Suppressor macrophage (primary cell): ENCODE measurements at regions not wholly inside any gene's neighbourhood (a gene's known extent, or its start where the extent isn't known, plus 50 kb on each side); places are given as distances from the start of the nearest gene placed in this dataset.

ENCODE experiments used
- DNase-seq, 4 experiments: peaks; one replicate each; pipeline ENCODE4 v3.0.0-alpha.2; 2020 to 2022

DNA sequence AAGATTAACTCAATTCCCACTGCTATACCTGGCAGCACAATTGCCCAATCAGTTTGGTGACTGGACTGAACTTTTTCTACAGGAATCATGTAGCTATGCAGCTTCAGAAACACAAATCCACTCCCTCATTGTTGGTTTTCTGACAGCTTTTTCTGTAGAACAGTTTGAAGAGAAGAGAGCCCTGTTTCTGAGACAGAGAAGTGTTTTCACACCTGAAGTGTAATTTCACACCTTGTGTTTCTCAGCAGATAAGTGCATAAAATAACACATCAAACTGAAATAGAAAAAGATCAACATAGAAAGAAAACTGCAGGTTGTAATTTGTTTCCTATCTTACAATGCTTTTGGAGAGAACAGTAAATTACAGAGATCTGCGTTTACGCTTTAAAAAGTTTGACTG lies 335.6 kb downstream of the SNAPC1 start:
- DNase-seq, result no peak

DNA sequence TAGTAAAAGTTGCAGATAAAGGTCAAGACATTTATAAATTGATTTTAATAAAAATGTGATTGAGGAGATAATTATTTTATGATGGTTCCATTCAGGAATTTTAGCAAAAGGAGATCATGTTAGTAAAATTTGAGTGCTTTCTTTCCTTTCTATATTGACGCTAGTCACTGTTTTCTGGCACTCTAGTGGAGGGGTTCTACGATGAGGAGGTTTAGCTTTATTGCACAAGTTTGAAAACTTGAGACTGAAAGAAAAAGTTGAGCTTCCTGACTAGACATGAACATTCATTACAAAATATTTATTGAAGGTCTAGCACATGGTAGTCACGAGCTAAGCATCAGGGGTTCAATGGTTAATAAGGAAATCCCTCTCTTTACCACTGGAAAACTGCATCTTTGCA lies 336.1 kb downstream of the SNAPC1 start:
- no peak for DNase-seq

DNA sequence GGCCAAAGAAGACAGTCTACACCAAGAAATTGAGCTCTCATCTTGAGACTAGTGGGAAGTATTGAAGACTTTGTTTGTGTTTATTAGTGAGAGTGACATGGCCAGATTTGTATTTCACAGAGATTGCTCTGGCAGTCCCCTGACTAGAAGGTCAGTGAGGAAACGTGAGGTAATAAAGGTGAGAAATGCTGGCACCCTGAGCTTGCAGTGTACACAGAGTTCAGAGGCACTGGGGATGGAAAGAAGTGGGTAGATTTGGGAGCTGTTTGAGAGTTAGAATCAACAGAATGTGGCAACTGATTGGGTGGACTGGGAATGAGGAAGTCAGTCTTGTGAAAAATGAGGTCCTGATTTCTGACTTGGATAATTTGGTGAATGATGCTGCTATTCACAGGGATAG lies 336.9 kb downstream of the SNAPC1 start:
- no peak for DNase-seq

DNA sequence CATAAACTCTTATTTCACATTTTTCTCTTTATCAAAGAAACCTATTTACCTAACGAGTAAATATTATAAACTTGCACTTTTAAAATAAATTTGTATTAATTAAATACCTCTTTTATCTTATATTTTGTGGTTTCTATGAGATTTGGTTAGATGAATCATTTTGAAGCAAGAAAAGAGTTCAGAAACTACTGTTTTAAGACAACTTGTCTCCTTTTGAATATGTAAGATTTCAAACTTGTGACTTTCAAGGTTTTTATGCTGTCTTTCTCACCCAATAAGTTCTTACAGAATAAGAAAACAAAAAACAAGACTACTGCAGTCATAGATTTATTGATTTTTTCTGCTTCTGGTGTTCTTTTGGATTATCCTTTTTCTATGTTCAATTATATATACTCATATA lies 339.0 kb downstream of the SNAPC1 start:
- DNase-seq, result no peak

DNA sequence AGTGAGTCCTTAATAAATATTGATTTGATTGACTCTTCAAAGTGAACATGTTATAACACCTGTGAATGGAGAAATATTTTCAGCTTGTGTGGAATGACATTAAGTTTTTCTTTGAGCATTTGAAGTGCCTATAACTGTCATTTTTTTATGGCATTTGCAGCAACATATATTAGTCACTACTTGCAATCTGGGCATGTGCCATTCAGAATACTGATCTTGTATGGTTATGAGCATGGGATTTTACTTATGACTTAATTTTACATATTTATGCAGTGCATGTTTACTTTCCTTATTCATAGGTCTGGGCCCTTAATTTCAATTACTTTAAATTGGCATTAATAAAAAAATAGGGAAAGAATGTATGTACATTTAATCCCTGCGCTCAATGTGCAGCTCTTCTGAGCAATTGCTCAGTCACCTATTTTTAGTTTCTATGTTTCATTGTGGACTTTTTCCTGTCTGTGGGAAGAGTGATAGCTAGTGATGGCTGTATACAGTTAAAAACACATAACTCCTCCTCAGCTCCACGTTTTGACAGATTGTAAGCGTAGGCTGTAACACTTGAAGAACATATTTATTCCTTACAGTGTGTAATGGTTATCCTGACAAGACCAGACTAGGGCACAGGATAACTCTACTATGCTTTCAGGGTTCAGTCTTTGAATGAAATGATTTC lies 339.6 kb downstream of the SNAPC1 start:
- no peak for DNase-seq

DNA sequence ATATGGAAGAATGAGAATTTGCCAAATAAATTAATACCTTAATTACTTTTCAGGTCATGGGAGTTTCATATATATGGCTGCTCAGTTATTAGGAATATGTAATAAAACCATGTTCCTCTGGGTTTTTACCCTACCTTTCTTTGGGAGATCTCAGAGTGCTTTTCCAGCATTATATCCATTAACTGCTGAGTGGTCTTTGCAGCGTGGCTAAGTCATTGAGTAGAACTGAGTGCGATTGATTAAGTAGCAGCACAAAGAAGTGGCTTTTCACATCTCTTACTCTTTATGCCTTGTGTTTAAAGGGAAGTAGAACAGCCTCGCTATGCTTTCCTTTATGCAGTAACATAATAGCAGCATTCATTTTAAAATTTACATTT lies 340.1 kb downstream of the SNAPC1 start:
- no peak for DNase-seq

DNA sequence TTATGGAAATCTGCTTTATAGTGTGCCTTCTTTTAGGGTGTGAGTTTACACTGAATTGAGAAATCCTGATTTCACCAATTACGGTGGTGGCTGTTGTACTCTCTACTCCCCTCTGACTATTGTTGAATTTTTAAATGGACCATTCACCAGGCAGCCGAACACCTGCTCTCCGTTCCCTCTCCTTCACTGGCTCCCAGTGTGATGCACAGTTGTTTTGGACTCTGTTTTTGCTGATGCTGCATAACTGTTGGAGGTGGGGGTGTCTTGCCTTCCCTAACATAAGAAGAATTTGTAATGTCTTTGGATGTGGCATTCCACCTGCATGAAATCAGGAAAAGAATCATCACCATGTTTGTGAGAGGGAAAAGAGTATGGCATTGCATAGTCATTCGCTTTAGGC lies 341.2 kb downstream of the SNAPC1 start:
- no peak for DNase-seq

DNA sequence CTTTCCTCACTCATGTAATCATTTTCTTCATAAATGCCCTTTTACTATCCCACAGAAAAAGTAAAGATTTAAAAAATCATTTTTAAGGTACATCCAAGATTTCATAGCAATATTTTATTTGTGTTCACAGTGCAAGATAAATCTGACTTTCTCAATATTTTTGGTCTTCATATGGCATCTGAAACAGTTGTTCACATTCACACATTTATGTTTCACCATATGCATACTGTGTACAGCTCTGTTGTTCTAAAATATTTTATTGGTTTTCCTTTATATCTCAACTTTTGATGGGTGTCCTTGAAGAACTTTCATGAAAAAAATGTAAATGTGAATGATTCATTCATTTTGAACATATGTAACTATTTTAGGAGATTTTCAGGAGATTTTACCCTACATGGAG lies 348.7 kb downstream of the SNAPC1 start:
- no peak for DNase-seq

DNA sequence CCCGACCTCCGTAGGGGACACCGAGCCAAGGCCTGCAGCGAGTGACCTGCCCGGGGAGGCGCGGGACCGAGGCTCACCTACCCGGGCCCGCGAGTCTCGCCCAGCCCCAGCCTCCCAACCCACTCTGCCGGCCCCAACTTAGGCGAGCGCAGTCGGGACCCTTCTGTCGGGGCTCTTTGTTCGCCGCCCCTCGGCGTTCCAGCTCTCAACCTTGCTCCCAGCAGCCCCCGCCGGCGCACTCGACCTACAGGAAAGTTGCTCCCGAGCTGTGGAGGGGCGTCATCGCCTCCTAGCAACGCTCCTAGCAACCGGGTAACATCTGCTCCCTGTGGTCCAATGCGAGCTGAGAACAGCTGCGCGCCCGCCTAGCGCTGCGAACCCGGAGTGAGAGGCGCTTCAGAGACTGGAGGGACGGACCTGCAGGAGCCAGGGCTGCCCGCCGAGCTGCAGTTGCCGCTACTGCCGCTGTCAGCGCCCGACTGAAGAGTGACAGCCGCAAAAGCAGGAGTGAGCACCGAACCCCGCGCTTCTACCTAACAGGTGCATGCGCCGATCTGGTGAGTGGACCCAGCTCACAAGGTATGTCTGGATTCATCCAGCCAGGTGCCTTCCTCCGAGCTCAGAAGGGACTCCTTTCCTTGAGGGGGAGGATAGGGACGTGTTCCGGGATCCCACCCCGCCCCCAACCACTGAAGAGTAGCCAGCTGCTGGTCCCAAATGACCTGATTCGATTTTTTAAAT lies 355.0 kb downstream of the SNAPC1 start:
- peak in 2 of 4 experiments; percentile 1 to 11 for DNase-seq

DNA sequence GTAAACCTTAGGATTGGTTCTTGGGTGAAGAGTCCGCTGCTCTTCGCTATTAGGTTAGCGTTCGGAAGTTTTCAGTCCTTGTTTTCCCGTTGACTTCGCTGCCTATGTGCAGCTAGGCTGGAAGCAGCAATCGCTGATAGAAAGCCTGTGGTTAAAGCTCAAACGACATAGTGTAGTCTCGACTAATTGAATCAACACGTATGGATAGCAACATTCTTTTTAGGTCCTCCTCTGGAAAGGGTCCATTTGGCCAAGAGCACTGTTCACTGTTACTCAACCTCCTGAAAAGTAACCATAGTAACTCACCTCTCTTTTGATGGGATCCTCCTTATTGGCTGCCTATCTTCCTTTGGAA lies 355.5 kb downstream of the SNAPC1 start:
- no peak for DNase-seq

DNA sequence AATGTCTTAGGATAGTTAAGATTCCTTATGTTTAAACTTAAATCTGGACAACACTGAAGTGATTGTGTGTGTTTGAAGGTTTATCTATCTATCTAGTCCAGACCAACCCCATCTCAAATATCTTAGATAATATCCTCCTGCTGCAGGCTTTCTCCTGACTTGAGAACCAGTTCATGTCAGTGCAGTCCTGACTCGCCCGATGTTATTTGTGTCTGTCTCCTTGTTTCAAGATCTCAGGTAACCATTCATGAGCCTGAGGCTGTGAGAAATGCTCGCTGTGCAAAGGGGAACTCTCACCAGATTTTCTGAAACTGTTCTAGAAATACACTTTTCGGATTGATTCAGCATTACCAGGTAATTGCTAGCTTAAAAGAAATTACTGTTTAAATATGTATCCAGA lies 356.2 kb downstream of the SNAPC1 start:
- no peak for DNase-seq

DNA sequence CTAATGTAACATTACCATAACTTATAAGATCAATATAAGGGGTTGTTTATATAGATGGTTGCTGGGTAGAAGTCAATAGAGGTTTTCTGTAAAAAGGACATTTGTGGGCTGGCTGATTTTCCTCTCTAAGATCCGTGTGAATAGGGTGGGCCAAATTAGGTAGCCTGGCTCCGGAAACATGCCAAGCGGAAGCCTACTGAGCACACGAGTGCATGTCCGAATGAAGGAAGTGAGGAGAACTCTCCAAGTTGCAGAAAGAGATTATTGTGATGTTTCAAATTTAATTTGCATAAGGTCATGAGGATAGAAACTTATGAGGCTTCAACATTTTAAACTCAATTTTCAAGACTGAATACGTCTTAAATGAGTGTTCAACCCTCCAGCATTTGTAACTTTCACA lies 356.7 kb downstream of the SNAPC1 start:
- DNase-seq, result no peak

DNA sequence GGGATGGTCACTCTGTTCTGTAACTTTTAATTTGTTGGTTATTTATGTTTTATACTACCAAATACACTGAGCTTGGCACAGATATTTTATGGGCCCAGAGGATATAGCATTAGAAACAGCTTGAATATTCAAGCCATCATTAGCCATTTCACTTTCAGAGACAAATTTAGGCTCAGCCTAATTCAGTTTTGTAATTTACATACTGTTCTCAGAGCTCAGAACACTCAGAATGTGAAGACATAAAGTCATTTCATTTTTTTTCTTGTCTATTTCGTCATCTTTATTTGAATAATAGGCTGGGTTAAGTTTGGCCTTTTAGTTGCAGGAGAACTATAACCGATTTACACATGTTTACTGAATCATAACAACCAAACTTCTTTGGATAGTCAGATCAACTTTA lies 361.7 kb downstream of the SNAPC1 start:
- DNase-seq, result no peak

DNA sequence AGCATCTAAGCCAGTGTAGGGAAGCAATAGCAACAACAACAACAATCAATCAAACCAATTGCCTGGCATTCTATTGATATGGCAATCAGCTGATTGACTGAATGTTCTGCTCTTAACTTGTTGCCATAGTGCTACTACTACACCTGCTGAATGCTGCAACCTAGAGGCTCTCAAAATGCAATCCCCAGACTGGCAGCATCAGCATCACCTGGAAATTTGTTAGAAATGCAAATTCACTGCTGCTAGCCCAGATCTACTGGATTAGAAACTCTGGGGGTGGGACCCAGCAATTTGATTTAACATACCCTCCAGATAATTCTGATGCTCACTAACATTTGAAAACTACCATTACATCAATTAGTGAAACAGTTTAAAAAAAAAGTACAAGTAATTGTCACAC lies 363.6 kb downstream of the SNAPC1 start:
- no peak for DNase-seq

DNA sequence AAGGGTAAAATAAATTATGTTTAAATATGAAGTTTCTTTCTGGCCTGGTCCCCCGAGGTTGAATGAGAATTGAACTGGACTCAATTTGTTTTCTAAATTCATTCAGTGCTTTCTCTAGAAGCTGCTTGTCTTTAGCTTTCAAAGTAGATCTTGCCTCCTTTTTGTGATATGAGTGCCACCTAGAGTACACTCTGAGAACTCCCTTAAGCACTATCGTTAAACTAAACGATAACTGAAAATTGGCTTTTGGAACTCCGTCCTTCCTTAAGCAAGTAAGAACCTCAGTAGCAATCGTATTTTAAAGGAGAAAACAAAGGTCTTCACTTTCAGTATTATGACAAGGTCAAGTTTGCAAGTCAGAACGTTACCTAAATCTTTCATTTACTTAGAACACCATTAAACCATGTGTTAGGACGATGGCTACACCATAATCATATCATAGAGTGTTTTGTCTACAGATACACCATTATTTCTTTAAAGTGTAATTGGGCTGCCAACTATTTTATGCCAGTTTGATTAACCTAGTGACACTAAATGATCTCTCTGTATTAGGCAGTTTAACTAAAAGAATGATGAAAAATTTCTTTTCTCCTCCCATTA lies 364.8 kb downstream of the SNAPC1 start:
- DNase-seq, result peak; percentile 34 to 63 (median 45)

DNA sequence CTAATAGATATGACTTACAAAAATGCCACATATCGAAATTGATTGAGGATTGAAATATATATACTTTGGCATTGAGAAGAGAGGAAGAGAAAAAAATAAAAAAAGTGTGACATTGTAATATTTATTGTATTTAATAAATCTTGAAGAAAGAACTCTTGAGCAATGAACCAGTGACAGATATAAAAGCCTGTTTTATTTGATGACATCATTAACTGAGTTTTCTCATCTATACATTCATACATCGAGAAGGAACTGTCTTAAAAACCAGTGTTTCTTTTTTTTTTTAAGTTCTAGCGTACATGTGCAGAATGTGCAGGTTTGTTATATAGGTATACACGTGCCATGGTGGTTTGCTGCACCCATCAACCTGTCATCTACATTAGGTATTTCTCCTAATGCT lies 368.2 kb downstream of the SNAPC1 start:
- DNase-seq, result no peak

DNA sequence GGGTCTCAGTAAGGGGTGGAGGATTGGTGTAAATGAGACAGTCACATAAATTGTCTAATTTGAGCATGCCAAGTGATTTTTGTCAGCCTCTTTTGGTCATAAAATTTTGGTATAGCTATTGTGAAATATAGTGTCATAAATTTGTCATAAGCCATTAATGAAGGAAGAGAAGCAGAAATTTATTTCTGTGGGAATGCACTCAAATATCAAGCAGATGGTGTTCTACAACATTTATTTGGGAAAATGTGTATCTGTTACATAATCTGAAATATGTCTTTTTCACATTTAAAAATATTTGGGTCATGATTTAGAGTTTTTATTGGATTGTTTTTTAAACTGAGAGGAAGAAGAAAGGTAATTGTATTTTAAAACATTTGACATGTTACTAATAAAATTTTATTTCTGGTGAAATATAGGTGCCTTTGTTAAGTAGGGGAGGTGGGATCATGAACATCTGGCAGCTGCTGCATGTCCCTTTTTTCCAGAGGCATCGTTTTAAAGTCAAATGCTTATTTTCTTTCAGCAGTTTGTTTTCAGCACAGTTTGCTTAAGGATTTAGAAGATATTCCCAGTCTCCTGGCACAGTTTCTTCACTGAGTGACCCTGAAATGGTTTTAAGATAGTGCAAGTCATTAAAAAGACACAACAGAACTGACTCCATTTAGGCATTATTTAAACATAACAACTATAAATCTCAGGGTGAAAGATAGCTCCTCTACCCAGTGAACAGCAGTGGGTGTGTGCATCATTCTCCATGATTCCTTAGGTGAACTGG lies 371.7 kb downstream of the SNAPC1 start:
- DNase-seq, result no peak

DNA sequence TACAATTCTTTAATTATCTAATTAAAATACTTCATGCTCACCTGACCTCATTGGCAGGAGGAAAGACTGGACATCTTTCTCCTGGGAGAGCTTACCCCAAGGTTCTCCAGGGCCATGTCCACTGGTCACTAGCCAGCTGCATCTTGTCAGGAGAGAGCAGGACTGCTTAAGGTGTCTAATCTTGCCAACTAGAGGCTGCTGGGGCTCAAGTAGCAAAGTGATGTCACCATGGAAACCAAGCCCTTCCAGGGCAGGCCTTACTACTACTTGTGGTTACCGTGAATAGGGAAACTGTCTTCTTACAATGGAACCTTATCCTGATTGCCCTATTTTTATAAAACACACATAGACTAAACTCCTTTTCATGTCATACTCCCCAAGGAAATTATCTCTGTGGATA lies 376.4 kb downstream of the SNAPC1 start:
- DNase-seq, result no peak

DNA sequence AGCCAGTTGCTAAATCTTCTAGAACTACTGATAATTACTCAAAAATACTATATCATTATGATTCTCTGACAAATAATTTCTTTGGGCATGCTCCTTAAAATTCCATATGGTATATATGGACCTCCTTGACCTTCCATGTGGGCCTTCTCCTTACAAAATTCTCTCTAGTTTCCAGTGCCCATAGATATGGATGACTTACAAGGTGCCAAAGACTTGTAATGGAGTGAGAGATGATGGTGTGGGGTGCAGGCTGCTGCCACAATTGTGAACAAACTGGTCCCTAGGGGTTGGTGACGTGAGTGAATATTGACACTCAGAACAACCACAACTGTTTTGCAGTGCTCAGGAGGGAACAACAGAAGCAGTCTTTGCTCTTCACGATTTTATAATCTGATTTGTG lies 378.9 kb downstream of the SNAPC1 start:
- DNase-seq, result no peak

DNA sequence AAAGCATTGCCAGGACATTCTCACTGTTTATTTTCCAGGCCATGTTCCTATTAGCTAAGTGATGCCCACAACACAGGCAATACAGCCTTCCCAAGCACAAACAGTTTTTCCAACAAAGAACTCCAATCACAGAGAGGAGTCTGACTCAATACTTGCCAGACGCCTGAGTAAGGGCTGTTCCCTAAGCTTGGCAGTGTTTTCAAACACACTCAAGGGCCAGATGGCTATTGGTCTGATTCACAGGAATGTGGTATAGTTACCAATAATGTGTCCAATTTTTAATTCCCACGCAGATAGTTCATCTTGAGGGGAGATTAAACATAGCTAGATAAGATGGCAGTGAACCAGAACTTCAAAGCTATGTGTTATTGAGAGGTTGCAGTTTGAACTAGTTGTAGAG lies 381.0 kb downstream of the SNAPC1 start:
- DNase-seq, result no peak

DNA sequence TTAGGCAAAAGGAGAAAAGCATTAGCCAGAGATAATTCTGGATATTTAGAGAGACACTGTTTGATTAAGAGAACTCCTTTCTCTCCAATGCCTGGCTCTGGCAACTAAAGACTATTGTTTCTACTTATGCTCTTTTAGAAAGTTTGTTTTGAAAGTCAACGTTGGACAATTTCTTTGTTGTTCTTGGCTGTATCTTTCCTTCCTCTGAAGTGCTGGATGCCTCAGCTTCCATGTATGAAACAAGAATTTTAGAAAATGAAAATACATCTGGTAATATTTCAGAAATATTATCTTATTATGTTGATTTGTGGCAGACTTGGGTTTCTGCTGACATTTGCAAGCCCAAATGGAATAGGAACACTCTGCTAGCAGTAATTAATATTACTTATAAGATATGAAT lies 382.6 kb downstream of the SNAPC1 start:
- DNase-seq, result no peak

DNA sequence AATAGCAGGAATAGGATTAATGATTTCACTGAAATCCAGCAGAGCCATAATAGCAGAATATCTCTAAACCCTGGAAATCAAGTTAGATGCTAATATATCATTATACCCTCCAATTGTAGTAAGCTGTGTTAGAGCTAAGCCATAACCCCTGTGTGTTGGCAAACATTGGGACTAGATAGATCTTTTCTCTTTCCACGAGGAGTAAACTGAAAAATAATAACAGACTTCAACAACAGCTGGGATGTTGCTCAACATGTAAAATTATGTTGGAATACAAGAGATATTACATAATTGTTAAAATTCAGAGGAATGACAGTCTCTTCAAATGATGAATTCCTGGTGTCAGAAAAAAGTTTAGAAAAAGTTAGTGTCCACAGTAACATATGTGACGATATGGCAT lies 383.8 kb downstream of the SNAPC1 start:
- DNase-seq, result no peak

DNA sequence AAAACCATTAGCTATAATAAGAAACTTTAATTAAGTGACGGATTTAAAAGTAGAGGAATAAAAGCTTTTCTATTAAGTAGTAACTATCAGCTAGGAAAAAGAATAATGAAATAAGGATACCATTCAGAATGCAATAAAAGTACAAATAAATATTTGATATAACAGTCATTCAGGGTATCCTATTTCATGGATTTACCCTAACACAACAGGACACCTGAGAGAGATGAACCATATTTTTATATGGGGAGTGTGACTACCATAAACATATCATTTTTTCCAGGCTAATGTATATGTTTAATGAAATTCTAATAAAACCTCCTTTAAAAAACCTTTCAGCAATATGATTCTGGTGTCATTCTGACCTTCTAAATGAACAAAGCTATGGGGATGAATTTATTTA lies 393.8 kb downstream of the SNAPC1 start:
- DNase-seq, result no peak

DNA sequence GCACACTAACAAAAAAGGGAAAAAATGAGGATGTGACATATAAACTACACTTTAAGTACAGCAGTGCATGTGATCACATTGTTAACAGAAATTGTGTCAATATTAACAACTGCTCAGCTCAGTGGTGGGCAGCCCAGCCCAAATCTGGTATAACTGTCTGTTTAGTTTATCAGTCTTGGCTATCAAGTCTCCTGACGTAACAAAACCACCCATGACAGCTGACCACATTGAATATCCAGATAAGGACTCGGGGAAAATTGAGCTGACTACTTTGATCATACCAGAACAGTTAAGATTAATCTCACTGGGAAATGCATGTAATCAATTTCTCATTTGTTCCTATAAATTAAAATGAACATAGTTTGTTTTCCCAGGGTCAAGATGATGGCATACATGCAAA lies 396.6 kb downstream of the SNAPC1 start:
- DNase-seq, result no peak
